ENCODE measurements at regions not wholly inside any gene's neighbourhood (a gene's known extent, or its start where the extent isn't known, plus 50 kb on each side); places are given as distances from the start of the nearest gene placed in this dataset.

GRCh38 chr11:120013325-120014250 is 124.3 kb downstream of the TRIM29 start:
- peak; percentile 2 for DNase-seq (ENCODE audit: low read depth)

GRCh38 chr11:120012245-120012644 is 125.7 kb downstream of the TRIM29 start:
- no peak for DNase-seq (ENCODE audit: low read depth)

DNA sequence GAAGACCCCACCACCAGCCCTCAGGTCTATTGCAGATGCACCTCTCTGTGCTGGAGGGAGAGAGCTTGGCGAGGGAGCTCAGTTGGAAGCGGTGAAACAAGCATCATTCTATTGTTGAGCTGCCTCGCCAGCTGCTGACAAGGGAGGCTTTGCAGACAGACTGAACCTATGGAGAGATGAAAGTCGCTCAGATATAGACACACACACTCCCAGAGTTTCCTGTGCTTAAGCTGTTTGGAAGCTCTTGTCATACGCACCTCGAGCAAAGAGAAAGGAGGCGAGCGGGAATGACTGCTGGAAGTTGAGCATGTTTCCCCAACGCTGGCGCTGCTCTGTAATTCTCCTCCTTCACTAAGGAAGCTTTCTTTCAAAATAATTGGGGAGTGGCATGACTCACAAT is 126.1 kb downstream of the TRIM29 start:
- no peak for DNase-seq (ENCODE audit: low read depth)

DNA sequence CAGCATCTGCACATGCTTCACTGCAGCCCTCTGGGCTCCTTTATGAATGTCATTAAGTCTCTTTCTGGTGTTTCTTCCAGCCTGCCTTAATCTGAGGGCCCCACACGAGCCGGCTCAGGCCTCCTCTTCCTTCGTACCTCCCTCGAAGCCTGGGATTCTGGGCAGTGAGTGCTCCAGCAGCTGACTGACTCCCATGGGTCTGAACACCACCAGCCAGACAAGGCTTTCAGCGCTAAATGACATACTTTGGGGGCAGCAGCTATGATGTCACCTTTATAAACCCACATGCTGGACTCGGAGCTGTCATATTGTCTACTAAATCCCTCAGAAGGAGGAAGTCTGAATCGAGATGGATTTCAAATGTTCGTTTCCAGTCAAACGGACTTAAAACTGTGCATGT is 127.1 kb downstream of the TRIM29 start:
- no peak for DNase-seq (ENCODE audit: low read depth)

DNA sequence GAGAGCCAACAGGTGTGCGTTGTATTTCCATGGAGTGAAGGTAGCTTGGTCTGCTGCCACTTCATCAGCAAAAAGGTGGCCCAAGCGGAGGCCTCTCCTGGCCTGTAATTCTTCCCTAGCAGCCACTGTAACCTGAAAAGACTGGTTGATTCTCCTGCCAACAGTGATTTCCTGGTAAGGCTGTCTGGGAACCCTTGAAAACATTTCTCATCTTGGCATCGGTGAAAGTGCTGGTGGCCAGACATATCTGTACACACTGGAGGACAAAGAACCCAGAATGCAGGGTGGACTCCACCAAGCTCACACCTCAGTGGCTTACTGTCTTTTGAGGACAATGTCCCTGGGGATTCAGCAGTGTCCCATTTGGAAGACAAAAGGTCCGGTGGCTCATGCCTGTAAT is 128.0 kb downstream of the TRIM29 start:
- no peak for DNase-seq (ENCODE audit: low read depth)

DNA sequence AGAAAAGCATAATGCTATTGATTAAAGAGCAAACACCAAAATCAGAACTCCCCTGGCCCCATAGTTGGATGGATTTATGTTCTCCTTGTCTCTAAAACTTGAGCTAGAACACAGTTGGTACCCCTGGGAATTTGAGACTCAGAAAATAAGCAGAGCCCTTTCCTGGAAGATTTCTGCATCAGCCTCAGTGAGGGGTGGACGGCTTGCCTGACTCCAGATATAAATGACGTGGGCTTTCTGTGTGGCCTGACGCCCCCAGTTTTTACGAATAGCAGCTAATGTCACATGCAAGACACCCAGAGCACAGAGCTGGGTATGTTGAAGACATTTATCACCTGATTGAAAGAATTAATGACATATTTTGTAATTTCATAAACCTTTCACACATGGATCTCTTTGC is 130.8 kb downstream of the TRIM29 start:
- DNase-seq (ENCODE audit: low read depth), result no peak

GRCh38 chr11:120004723-120005122 is 133.2 kb downstream of the TRIM29 start:
- no peak for DNase-seq (ENCODE audit: low read depth)

- DNase-seq (ENCODE audit: low read depth), result no peak
These were observed 136.5 kb downstream of the TRIM29 start for GRCh38 chr11:120001178-120002090.

GRCh38 chr11:119999220-119999619 is 138.7 kb downstream of the TRIM29 start:
- no peak for DNase-seq (ENCODE audit: low read depth)

DNA sequence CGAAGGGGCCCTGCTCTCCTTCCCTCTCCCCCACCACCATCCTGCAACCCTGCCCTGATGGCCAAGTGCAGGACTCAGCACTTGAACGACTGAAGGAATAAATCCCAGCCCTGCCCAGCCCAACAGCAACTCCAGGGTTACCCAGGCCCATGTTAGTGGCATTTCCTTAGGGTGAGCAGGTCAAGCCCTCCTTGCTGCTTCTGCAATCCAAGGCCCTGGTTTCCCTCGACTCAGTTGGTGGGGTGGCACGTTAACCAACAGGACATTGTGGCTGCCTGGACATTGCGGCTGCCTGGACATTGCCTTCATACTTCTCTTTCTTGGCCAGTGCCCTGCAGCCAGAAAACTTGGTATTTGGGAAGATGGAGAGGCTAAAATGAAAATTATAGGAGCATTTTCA is 141.4 kb downstream of the TRIM29 start:
- no peak for DNase-seq (ENCODE audit: low read depth)

GRCh38 chr11:119995730-119996491 is 142.0 kb downstream of the TRIM29 start:
- no peak for DNase-seq (ENCODE audit: low read depth)

DNA sequence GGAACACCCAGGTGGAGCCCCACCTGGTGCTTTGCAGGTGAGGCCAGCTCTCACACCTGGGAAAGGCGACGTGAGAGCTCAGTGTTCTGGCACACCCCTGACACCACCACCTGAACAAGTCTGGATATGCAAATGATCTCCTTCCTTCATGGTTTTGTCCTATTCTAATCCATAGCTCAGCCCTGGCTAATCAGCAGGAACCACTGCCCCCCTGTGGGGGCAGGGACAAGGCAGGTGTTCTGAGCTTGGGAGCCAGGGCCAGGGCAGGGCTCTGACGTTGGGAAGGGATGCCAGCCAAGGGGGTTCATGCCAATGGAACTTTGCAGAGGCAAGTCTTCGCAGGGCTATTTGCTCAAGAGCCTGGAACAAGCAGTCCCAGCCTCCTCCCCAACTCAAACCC is 144.2 kb downstream of the TRIM29 start:
- DNase-seq (ENCODE audit: low read depth), result no peak

- DNase-seq (ENCODE audit: low read depth), result no peak
These were observed 145.5 kb downstream of the TRIM29 start for GRCh38 chr11:119992171-119993051.

DNA sequence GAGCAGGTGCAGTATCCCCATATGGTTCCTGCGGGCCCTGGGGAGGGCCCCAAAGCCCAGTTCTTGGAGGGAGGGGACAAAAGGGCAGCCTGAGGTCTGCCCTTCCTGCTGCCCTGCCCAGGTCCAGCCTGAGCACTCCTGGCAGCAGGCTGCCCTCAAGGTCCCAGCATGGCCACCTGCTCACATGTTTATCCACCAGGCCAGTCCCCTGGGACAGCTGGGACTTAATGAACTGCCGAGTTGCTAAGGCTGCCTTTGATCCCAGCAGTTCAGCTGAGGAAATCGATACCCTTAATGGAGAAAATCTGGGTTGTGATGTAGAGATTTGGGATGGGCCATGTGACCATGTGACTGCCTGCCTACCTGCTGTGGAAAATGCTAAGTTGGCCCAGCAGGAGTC is 146.2 kb downstream of the TRIM29 start:
- no peak for DNase-seq (ENCODE audit: low read depth)

DNA sequence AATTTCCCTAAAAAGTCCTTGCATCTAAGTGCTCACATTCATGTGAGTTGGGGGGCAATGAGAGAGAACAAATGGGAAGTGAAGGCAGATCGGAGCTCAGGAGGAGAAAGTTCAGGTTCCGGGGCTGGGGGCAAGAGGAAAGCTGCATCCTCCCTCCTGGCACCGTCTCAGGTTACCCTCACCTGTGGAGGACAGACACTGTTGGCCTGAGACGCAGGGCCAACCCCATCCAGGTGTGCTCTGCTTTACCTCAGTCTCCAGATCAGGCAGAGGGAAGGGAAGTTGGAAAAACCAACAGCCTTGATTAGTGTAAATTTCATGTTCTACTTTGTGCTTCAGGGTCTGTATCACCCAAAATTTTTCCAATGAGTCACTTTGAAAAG is 146.9 kb downstream of the TRIM29 start:
- DNase-seq (ENCODE audit: low read depth), result no peak

DNA sequence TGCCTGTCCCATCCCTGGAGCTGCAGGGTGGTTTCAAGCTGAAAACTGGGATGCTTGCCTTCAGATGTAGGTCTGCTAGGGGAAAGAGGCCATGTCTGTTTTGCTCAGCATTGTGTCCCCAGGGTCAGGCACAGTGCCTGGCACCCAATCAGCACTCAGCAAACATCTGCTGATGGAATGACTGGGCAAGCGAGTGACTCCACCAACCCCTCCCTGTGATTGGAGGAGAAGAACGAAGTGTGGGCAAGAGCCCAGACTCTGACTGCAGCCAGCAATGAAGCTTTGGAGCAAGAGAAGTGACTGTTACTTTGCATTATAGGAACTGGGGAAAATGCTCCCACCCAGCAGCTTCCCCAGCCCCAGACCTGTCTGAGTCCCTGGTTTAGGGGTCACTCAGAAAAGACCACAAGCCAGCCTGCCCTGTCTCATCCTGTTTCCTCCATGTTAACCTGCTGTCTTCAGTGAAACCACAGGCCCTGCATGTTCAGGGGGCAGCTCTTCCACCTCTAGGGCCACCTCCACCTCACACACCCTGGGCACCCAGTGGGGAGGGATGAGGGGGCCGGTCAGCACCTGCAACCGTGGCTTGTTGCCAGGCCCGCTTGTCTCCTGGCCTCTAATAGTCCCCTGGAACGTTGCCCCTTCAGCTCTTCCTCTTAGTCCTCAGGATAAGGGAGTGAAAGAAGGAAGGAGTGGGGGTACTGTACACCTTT is 147.4 kb downstream of the TRIM29 start:
- peak; percentile 24 for DNase-seq (ENCODE audit: low read depth)

DNA sequence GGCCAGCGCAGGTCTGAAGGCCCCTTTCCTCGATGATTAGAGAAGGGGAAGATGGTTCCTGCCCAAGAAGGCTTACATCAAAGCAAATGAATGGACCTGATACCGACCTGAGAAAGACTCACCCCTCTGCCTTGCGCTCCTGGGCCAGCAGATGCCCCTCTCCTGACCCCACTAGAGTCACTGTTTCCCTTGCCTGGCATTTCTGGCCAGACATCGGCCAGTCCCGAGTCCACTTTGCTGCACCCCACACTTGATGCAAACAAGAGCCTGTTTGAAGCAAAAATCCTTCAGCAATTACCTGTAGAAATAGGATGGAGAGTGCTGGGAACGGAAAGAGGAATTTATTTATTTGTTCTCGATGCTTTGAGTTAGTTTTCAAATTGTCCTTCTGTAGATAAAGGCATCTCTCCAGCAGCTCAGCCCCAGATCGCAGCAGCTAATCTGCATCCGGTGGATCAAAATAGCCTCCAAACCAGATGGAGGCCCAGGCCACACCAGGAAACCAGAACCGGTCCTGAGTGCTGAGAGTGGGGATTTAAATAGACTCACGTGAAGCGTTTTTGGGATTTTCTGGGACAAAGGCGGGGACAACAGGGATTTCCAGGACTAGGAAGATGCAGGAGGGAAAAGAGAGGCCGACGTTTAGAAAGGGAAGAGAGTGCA is 148.6 kb downstream of the TRIM29 start:
- DNase-seq (ENCODE audit: low read depth), result no peak

DNA sequence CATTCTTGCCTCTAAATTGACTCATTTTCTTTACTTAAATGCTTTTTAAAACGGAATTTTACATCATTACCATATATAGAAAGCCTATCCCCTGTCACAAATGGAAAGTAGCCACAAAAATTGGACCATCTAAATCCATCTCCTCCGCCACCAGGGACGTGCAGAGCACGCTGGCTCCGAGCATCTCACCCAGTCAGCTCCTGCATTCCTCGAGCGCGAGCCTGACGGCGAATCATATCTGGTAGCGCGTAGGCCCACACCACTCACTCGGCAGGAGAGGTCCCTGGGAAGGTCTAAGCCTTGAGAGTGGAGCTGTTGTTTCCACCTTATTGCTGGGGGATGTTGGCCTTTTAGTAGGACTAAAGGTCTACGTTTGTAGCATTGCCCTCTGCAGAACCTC is 152.4 kb downstream of the TRIM29 start:
- DNase-seq (ENCODE audit: low read depth), result no peak

GRCh38 chr11:119983816-119984215 is 154.1 kb downstream of the TRIM29 start:
- DNase-seq (ENCODE audit: low read depth), result no peak

DNA sequence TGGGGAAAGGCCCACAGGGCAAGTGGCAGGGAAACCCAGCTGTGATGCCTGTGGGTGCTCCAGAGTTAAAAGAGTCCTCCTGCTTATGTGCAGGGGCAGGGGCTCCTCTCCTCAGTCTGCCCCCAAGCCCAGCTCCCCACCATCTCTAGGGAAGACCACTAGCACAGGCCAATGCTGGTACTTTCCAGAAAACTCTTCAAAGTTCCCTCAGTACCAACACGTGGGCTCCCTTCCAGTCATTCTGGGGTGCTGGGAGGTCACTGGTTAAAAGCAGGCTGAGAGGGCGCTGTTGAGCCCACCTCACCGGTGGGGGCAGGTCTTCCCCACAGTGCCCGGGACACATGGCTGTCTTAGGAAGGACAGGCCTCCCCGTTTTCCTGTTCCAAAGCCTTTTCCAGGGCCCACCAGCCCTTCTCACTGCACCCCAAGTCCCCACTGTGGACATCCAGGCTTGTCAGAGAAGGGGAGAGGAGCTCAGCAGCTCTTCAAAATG is 154.6 kb downstream of the TRIM29 start:
- no peak for DNase-seq (ENCODE audit: low read depth)
